ENCODE measurements at regions not wholly inside any gene's neighbourhood (a gene's known extent, or its start where the extent isn't known, plus 50 kb on each side); places are given as distances from the start of the nearest gene placed in this dataset.

- no peak overlapping the region for H3K4me3 Mint-ChIP-seq
- no peaks in the 10 kb centered on the region for H3K27me3 Mint-ChIP-seq
- H3K36me3 Mint-ChIP-seq (ENCODE audit: low read depth), result no peaks in the 10 kb centered on the region
Measured at GRCh38 chr18:78071166-78071710, 821.6 kb downstream of the GALR1 start.

GRCh38 chr18:78071776-78072175 is 822.1 kb downstream of the GALR1 start:
- Mint-ChIP-seq H3K9me3 (no peaks in the 10 kb centered on the region), H3K4me1 (no peaks in the 10 kb centered on the region), H3K4me3 (no peak overlapping the region), H3K27me3 (no peaks in the 10 kb centered on the region), H3K36me3 (ENCODE audit: low read depth) (no peaks in the 10 kb centered on the region), H3K27ac (no peak overlapping the region)
- no peak for ATAC-seq
- DNase-seq, result no peak

More at GRCh38 chr18:78071166-78071710, 821.6 kb downstream of the GALR1 start:
- no peaks in the 10 kb centered on the region for H3K9me3 Mint-ChIP-seq
- DNase-seq, result no peak
- H3K4me1 Mint-ChIP-seq, result no peaks in the 10 kb centered on the region
- H3K27ac Mint-ChIP-seq, result no peak overlapping the region
- no peak for ATAC-seq

GRCh38 chr18:78072375-78072774 is 822.7 kb downstream of the GALR1 start:
- Mint-ChIP-seq H3K36me3 (ENCODE audit: low read depth) (no peaks in the 10 kb centered on the region), H3K9me3 (no peaks in the 10 kb centered on the region), H3K27ac (no peak overlapping the region), H3K27me3 (no peaks in the 10 kb centered on the region), H3K4me1 (no peaks in the 10 kb centered on the region), H3K4me3 (no peak overlapping the region)
- DNase-seq, result no peak
- no peak for ATAC-seq

- Mint-ChIP-seq H3K9me3 (no peaks in the 10 kb centered on the region), H3K4me1 (no peaks in the 10 kb centered on the region), H3K4me3 (no peak overlapping the region), H3K36me3 (ENCODE audit: low read depth) (no peaks in the 10 kb centered on the region), H3K27me3 (no peaks in the 10 kb centered on the region), H3K27ac (no peak overlapping the region)
- DNase-seq (no peak), ATAC-seq (no peak)
Measured at GRCh38 chr18:78073275-78073674, 823.6 kb downstream of the GALR1 start.

- Mint-ChIP-seq H3K4me3 (no peak overlapping the region), H3K4me1 (no peaks in the 10 kb centered on the region), H3K36me3 (ENCODE audit: low read depth) (no peaks in the 10 kb centered on the region), H3K27ac (no peak overlapping the region), H3K9me3 (no peaks in the 10 kb centered on the region), H3K27me3 (peaks cover under 1% of the 10 kb centered on the region)
- DNase-seq (no peak), ATAC-seq (no peak)
Measured at GRCh38 chr18:78074400-78075020, 824.9 kb downstream of the GALR1 start.

- no peaks in the 10 kb centered on the region for H3K4me1 Mint-ChIP-seq
- no peak overlapping the region for H3K4me3 Mint-ChIP-seq
- H3K9me3 Mint-ChIP-seq, result no peaks in the 10 kb centered on the region
- H3K27me3 Mint-ChIP-seq, result peaks cover 1% of the 10 kb centered on the region
- H3K27ac Mint-ChIP-seq, result no peak overlapping the region
- ATAC-seq (no peak), DNase-seq (no peak)
- no peaks in the 10 kb centered on the region for H3K36me3 Mint-ChIP-seq (ENCODE audit: low read depth)
Measured at GRCh38 chr18:78080081-78080480, 830.4 kb downstream of the GALR1 start.

GRCh38 chr18:78080761-78081160 is 831.1 kb downstream of the GALR1 start:
- DNase-seq (no peak), ATAC-seq (no peak)
- Mint-ChIP-seq H3K27ac (no peak overlapping the region), H3K27me3 (peaks cover 1% of the 10 kb centered on the region), H3K4me1 (no peaks in the 10 kb centered on the region), H3K4me3 (no peak overlapping the region), H3K36me3 (ENCODE audit: low read depth) (no peaks in the 10 kb centered on the region), H3K9me3 (no peaks in the 10 kb centered on the region)

GRCh38 chr18:78082816-78083215 is 833.2 kb downstream of the GALR1 start:
- H3K27ac Mint-ChIP-seq, result no peak overlapping the region

GRCh38 chr18:78085241-78086185 is 835.9 kb downstream of the GALR1 start:
- no peak for ATAC-seq
- no peaks in the 10 kb centered on the region for H3K9me3 Mint-ChIP-seq
- H3K27me3 Mint-ChIP-seq, result no peaks in the 10 kb centered on the region
- no peaks in the 10 kb centered on the region for H3K36me3 Mint-ChIP-seq (ENCODE audit: low read depth)
- H3K4me1 Mint-ChIP-seq, result no peaks in the 10 kb centered on the region
- no peak overlapping the region for H3K4me3 Mint-ChIP-seq
- no peak overlapping the region for H3K27ac Mint-ChIP-seq
- DNase-seq, result no peak

More at GRCh38 chr18:78082816-78083215, 833.2 kb downstream of the GALR1 start:
- Mint-ChIP-seq H3K27me3 (peaks cover 1% of the 10 kb centered on the region), H3K4me3 (no peak overlapping the region), H3K36me3 (ENCODE audit: low read depth) (no peaks in the 10 kb centered on the region), H3K4me1 (no peaks in the 10 kb centered on the region), H3K9me3 (no peaks in the 10 kb centered on the region)
- no peak for DNase-seq
- ATAC-seq, result no peak

- no peaks in the 10 kb centered on the region for H3K4me1 Mint-ChIP-seq
- ATAC-seq, result no peak
- no peaks in the 10 kb centered on the region for H3K36me3 Mint-ChIP-seq (ENCODE audit: low read depth)
- no peak for DNase-seq
- no peaks in the 10 kb centered on the region for H3K27me3 Mint-ChIP-seq
- no peak overlapping the region for H3K4me3 Mint-ChIP-seq
- no peaks in the 10 kb centered on the region for H3K9me3 Mint-ChIP-seq
- H3K27ac Mint-ChIP-seq, result no peak overlapping the region
Measured at GRCh38 chr18:78086931-78087330, 837.3 kb downstream of the GALR1 start.

GRCh38 chr18:78087338-78087737 is 837.7 kb downstream of the GALR1 start:
- Mint-ChIP-seq H3K27me3 (no peaks in the 10 kb centered on the region), H3K27ac (no peak overlapping the region), H3K4me1 (no peaks in the 10 kb centered on the region), H3K9me3 (no peaks in the 10 kb centered on the region), H3K4me3 (no peak overlapping the region), H3K36me3 (ENCODE audit: low read depth) (no peaks in the 10 kb centered on the region)
- DNase-seq (no peak), ATAC-seq (no peak)

- H3K27me3 Mint-ChIP-seq, result no peaks in the 10 kb centered on the region
- H3K36me3 Mint-ChIP-seq (ENCODE audit: low read depth), result no peaks in the 10 kb centered on the region
- no peaks in the 10 kb centered on the region for H3K9me3 Mint-ChIP-seq
- DNase-seq, result no peak
- ATAC-seq, result no peak
- no peaks in the 10 kb centered on the region for H3K4me1 Mint-ChIP-seq
- no peak overlapping the region for H3K27ac Mint-ChIP-seq
- no peak overlapping the region for H3K4me3 Mint-ChIP-seq
Measured at GRCh38 chr18:78090584-78090983, 840.9 kb downstream of the GALR1 start.

- Mint-ChIP-seq H3K9me3 (peaks cover 7% of the 10 kb centered on the region), H3K4me1 (no peaks in the 10 kb centered on the region), H3K27ac (no peak overlapping the region), H3K27me3 (no peaks in the 10 kb centered on the region), H3K36me3 (ENCODE audit: low read depth) (no peaks in the 10 kb centered on the region), H3K4me3 (no peak overlapping the region)
- DNase-seq, result no peak
- no peak for ATAC-seq
Measured at GRCh38 chr18:78092901-78093300, 843.3 kb downstream of the GALR1 start.

- Mint-ChIP-seq H3K4me3 (no peak overlapping the region), H3K27ac (no peak overlapping the region), H3K27me3 (no peaks in the 10 kb centered on the region), H3K4me1 (no peaks in the 10 kb centered on the region), H3K9me3 (peaks cover 7% of the 10 kb centered on the region), H3K36me3 (ENCODE audit: low read depth) (no peaks in the 10 kb centered on the region)
- ATAC-seq (no peak), DNase-seq (no peak)
Measured at GRCh38 chr18:78099979-78100588, 850.4 kb downstream of the GALR1 start.

- no peaks in the 10 kb centered on the region for H3K27me3 Mint-ChIP-seq
- ATAC-seq (no peak), DNase-seq (no peak)
- no peaks in the 10 kb centered on the region for H3K4me1 Mint-ChIP-seq
- H3K36me3 Mint-ChIP-seq (ENCODE audit: low read depth), result no peaks in the 10 kb centered on the region
- H3K4me3 Mint-ChIP-seq, result no peak overlapping the region
- H3K27ac Mint-ChIP-seq, result no peak overlapping the region
- peaks cover 7% of the 10 kb centered on the region for H3K9me3 Mint-ChIP-seq
Measured at GRCh38 chr18:78101091-78101490, 851.4 kb downstream of the GALR1 start.
